ENCODE measurements at regions not wholly inside any gene's neighbourhood (a gene's known extent, or its start where the extent isn't known, plus 50 kb on each side); places are given as distances from the start of the nearest gene placed in this dataset.
"Not testable (repeated sequence)": the region's sequence is repeated elsewhere in the genome, so short reads cannot be mapped to it uniquely, and the experiment has no call there.

- no peak overlapping the region for H3K9ac ChIP-seq (ENCODE audit: low read depth, low read length)
- peaks cover 12% of the 10 kb centered on the region; the same call in 1 of the 2 replicates for H3K4me1 ChIP-seq (ENCODE audit: insufficient read depth, low read length)
- no peaks in the 10 kb centered on the region for H3K9me3 ChIP-seq (ENCODE audit: control insufficient read depth, insufficient read depth, low read length)
- H3K36me3 ChIP-seq (ENCODE audit: insufficient read depth, low read length): no peaks in the 10 kb centered on the region
Observed at GRCh38 chr3:65019443-65020055, 331.7 kb upstream of the ADAMTS9 start.

- Histone ChIP-seq H3K36me3 (ENCODE audit: insufficient read depth, low read length) (no peaks in the 10 kb centered on the region), H3K9me3 (ENCODE audit: control insufficient read depth, insufficient read depth, low read length) (no peaks in the 10 kb centered on the region), H3K9ac (ENCODE audit: low read depth, low read length) (no peak overlapping the region), H3K4me1 (ENCODE audit: insufficient read depth, low read length) (peaks cover 12% of the 10 kb centered on the region; the same call in 1 of the 2 replicates)
Observed at GRCh38 chr3:65018801-65019200, 331.0 kb upstream of the ADAMTS9 start.

DNA sequence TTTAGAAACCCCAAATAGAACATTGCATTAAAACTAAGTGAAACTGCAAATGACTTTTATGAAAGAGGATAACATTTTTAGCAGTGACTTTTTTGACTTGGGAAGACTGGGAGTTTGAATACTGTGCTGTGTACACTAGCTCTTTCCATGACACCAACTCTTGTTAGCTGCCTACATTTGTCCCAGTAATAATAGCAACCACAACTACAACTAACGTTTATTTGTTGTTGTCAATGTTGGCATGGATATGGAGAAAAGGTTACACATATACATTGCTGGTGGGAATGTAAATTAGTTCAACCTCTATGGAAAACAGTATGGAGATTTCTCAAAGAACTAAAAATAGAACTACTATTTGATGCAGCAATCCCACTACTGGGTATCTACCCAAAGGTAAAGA lies 329.6 kb upstream of the ADAMTS9 start:
- no peaks in the 10 kb centered on the region for H3K9me3 ChIP-seq (ENCODE audit: control insufficient read depth, insufficient read depth, low read length)
- no peaks in the 10 kb centered on the region for H3K36me3 ChIP-seq (ENCODE audit: insufficient read depth, low read length)
- peaks cover 12% of the 10 kb centered on the region; the same call in 1 of the 2 replicates for H3K4me1 ChIP-seq (ENCODE audit: insufficient read depth, low read length)
- H3K9ac ChIP-seq (ENCODE audit: low read depth, low read length): no peak overlapping the region

DNA sequence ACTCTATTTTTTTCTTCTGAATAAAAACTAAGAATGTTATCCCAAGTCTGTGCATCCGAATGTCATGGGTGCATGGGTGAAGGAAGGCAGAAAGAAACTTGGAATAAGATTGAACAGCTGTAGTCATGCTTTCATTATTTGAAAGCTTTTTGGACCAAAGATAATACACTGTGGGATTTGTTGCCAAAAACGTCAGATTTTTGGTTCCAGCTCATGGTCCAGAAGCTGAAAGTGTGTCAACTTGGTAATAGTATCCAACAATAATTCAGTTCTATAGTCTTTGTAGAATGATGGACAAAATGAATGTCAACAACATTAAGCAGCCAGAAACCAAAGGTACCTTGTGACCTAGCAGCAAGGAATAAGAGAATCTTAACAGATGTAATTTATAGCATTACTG lies 327.9 kb upstream of the ADAMTS9 start:
- Histone ChIP-seq H3K36me3 (ENCODE audit: insufficient read depth, low read length) (no peaks in the 10 kb centered on the region), H3K4me1 (ENCODE audit: insufficient read depth, low read length) (peaks cover 12% of the 10 kb centered on the region; the same call in 1 of the 2 replicates), H3K9ac (ENCODE audit: low read depth, low read length) (no peak overlapping the region), H3K9me3 (ENCODE audit: control insufficient read depth, insufficient read depth, low read length) (no peaks in the 10 kb centered on the region)

GRCh38 chr3:65013053-65013452 lies 325.3 kb upstream of the ADAMTS9 start:
- Histone ChIP-seq H3K9ac (ENCODE audit: low read depth, low read length) (no peak overlapping the region), H3K9me3 (ENCODE audit: control insufficient read depth, insufficient read depth, low read length) (no peaks in the 10 kb centered on the region), H3K36me3 (ENCODE audit: insufficient read depth, low read length) (no peaks in the 10 kb centered on the region), H3K4me1 (ENCODE audit: insufficient read depth, low read length) (no peaks in the 10 kb centered on the region)

GRCh38 chr3:65006300-65006739 lies 318.5 kb upstream of the ADAMTS9 start:
- Histone ChIP-seq H3K4me1 (ENCODE audit: insufficient read depth, low read length) (peaks cover 8% of the 10 kb centered on the region; the same call in 1 of the 2 replicates), H3K9ac (ENCODE audit: low read depth, low read length) (no peak overlapping the region), H3K9me3 (ENCODE audit: control insufficient read depth, insufficient read depth, low read length) (no peaks in the 10 kb centered on the region), H3K36me3 (ENCODE audit: insufficient read depth, low read length) (no peaks in the 10 kb centered on the region)

DNA sequence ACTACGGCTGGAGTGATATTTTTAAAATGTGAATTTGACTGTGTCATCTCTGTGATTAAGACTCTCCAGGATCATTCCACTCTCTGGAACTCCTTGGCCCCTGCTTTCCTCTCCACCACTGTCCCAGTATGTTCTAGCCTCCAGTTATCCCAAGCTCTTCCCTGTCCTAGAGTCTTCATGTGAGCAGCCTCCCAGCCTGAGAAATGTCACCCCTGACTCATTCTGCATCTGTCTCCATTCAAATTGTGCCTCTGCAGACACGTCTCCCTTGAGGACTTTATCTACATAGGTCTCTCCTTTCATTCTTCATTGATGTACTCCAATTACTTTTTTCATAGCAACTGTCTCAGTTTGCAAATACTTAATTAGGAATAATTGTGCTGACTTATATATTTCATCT lies 317.7 kb upstream of the ADAMTS9 start:
- no peaks in the 10 kb centered on the region for H3K36me3 ChIP-seq (ENCODE audit: insufficient read depth, low read length)
- H3K9ac ChIP-seq (ENCODE audit: low read depth, low read length): no peak overlapping the region
- H3K9me3 ChIP-seq (ENCODE audit: control insufficient read depth, insufficient read depth, low read length): no peaks in the 10 kb centered on the region
- peaks cover 8% of the 10 kb centered on the region; the same call in 1 of the 2 replicates for H3K4me1 ChIP-seq (ENCODE audit: insufficient read depth, low read length)

GRCh38 chr3:65004795-65005295 lies 317.0 kb upstream of the ADAMTS9 start:
- peaks cover 8% of the 10 kb centered on the region; the same call in 1 of the 2 replicates for H3K4me1 ChIP-seq (ENCODE audit: insufficient read depth, low read length)
- no peaks in the 10 kb centered on the region for H3K36me3 ChIP-seq (ENCODE audit: insufficient read depth, low read length)
- H3K9ac ChIP-seq (ENCODE audit: low read depth, low read length): no peak overlapping the region
- no peaks in the 10 kb centered on the region for H3K9me3 ChIP-seq (ENCODE audit: control insufficient read depth, insufficient read depth, low read length)

DNA sequence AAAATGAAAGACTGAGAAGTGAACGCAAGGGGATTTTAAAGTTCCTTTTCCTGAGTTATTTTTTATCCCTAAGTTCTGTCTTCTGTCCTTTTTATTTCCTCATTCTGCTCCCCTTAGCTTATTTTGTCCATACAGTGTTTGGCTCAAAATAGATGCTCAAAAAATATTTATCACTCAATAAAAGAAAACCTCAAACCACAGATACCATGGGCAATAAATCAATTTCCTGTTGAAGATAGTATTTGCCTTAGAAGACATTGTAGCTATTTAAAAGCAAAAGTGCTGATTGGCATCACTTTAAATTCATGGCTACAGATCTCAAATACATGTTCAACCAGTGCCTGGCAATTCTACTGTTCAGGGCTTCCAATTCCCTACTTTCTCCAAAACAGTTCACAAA lies 316.5 kb upstream of the ADAMTS9 start:
- peaks cover 8% of the 10 kb centered on the region; the same call in 1 of the 2 replicates for H3K4me1 ChIP-seq (ENCODE audit: insufficient read depth, low read length)
- H3K9me3 ChIP-seq (ENCODE audit: control insufficient read depth, insufficient read depth, low read length): no peaks in the 10 kb centered on the region
- H3K9ac ChIP-seq (ENCODE audit: low read depth, low read length): no peak overlapping the region
- H3K36me3 ChIP-seq (ENCODE audit: insufficient read depth, low read length): no peaks in the 10 kb centered on the region

GRCh38 chr3:65001119-65001518 lies 313.3 kb upstream of the ADAMTS9 start:
- H3K4me1 ChIP-seq (ENCODE audit: insufficient read depth, low read length): peaks cover 11% of the 10 kb centered on the region
- H3K9ac ChIP-seq (ENCODE audit: low read depth, low read length); H3K9me3 ChIP-seq (ENCODE audit: control insufficient read depth, insufficient read depth, low read length); H3K36me3 ChIP-seq (ENCODE audit: insufficient read depth, low read length): not testable (repeated sequence)

- no peak overlapping the region for H3K9ac ChIP-seq (ENCODE audit: low read depth, low read length)
- H3K36me3 ChIP-seq (ENCODE audit: insufficient read depth, low read length): no peaks in the 10 kb centered on the region
- H3K9me3 ChIP-seq (ENCODE audit: control insufficient read depth, insufficient read depth, low read length): no peaks in the 10 kb centered on the region
- H3K4me1 ChIP-seq (ENCODE audit: insufficient read depth, low read length): peaks cover 12% of the 10 kb centered on the region
Observed at GRCh38 chr3:64998317-64998716, 310.5 kb upstream of the ADAMTS9 start.

GRCh38 chr3:64995857-64996551 lies 308.2 kb upstream of the ADAMTS9 start:
- Histone ChIP-seq H3K9ac (ENCODE audit: low read depth, low read length) (no peak overlapping the region), H3K9me3 (ENCODE audit: control insufficient read depth, insufficient read depth, low read length) (no peaks in the 10 kb centered on the region), H3K36me3 (ENCODE audit: insufficient read depth, low read length) (no peaks in the 10 kb centered on the region), H3K4me1 (ENCODE audit: insufficient read depth, low read length) (peaks cover 22% of the 10 kb centered on the region)

- Histone ChIP-seq H3K36me3 (ENCODE audit: insufficient read depth, low read length) (no peaks in the 10 kb centered on the region), H3K9ac (ENCODE audit: low read depth, low read length) (no peak overlapping the region), H3K9me3 (ENCODE audit: control insufficient read depth, insufficient read depth, low read length) (0 out of 2 replicates have a peak, but pooled peaks cover 2% of the 10 kb centered on the region), H3K4me1 (ENCODE audit: insufficient read depth, low read length) (peaks cover 22% of the 10 kb centered on the region)
Observed at GRCh38 chr3:64993781-64994180, 306.0 kb upstream of the ADAMTS9 start.

- Histone ChIP-seq H3K4me1 (ENCODE audit: insufficient read depth, low read length) (peaks cover 22% of the 10 kb centered on the region), H3K36me3 (ENCODE audit: insufficient read depth, low read length) (no peaks in the 10 kb centered on the region), H3K9ac (ENCODE audit: low read depth, low read length) (no peak overlapping the region), H3K9me3 (ENCODE audit: control insufficient read depth, insufficient read depth, low read length) (0 out of 2 replicates have a peak, but pooled peaks cover 3% of the 10 kb centered on the region)
Observed at GRCh38 chr3:64992530-64993285, 304.9 kb upstream of the ADAMTS9 start.
